HG03520 (cell line): ENCODE measurements at regions not wholly inside any gene's neighbourhood (a gene's known extent, or its start where the extent isn't known, plus 50 kb on each side); places are given as distances from the start of the nearest gene placed in this dataset.
A peak's percentile ranks its signal among the peaks of the same experiment; 100 is the strongest.
"Not testable (repeated sequence)": the region's sequence is repeated elsewhere in the genome, so short reads cannot be mapped to it uniquely, and the experiment has no call there.

Experiments used
- ATAC-seq: cut with Tn5 transposase; IDR thresholded peaks from one replicate; pipeline ENCODE4 v1.9.1; 2021; ENCODE audit warnings: mild to moderate bottlenecking, moderate library complexity; ENCODE audit not compliant: unreplicated experiment

GRCh38 chr14:39734306-39734705 lies 302.1 kb upstream of the FBXO33 start:
- no peak for ATAC-seq

GRCh38 chr14:39733741-39734140 lies 301.5 kb upstream of the FBXO33 start:
- peak; percentile 61 for ATAC-seq

- ATAC-seq: no peak
These were observed 299.7 kb upstream of the FBXO33 start for GRCh38 chr14:39731912-39732311.

GRCh38 chr14:39726563-39726962 lies 294.3 kb upstream of the FBXO33 start:
- no peak for ATAC-seq

- peak; percentile 64 for ATAC-seq
These were observed 290.5 kb upstream of the FBXO33 start for GRCh38 chr14:39722547-39723273.

- ATAC-seq: no peak
These were observed 284.8 kb upstream of the FBXO33 start for GRCh38 chr14:39716987-39717570.

- no peak for ATAC-seq
These were observed 280.2 kb upstream of the FBXO33 start for GRCh38 chr14:39712293-39712999.

- ATAC-seq: no peak
These were observed 272.4 kb upstream of the FBXO33 start for GRCh38 chr14:39704594-39704993.

- no peak for ATAC-seq
These were observed 262.1 kb upstream of the FBXO33 start for GRCh38 chr14:39694341-39694740.

GRCh38 chr14:39683691-39684260 lies 251.5 kb upstream of the FBXO33 start:
- no peak for ATAC-seq

- ATAC-seq: no peak
These were observed 250.3 kb upstream of the FBXO33 start for GRCh38 chr14:39682582-39682981.

- ATAC-seq: no peak
These were observed 249.7 kb upstream of the FBXO33 start for GRCh38 chr14:39681782-39682399.

GRCh38 chr14:39680777-39681176 lies 248.5 kb upstream of the FBXO33 start:
- ATAC-seq: peak; percentile 85

- no peak for ATAC-seq
These were observed 241.5 kb upstream of the FBXO33 start for GRCh38 chr14:39673734-39674133.

GRCh38 chr14:39673270-39673711 lies 241.1 kb upstream of the FBXO33 start:
- no peak for ATAC-seq

GRCh38 chr14:39668449-39668848 lies 236.2 kb upstream of the FBXO33 start:
- no peak for ATAC-seq

- no peak for ATAC-seq
These were observed 234.2 kb upstream of the FBXO33 start for GRCh38 chr14:39666386-39666785.

GRCh38 chr14:39665075-39665475 lies 232.8 kb upstream of the FBXO33 start:
- ATAC-seq: peak; percentile 58

GRCh38 chr14:39664646-39665045 lies 232.4 kb upstream of the FBXO33 start:
- peak; percentile 17 for ATAC-seq

- ATAC-seq: no peak
These were observed 209.0 kb upstream of the FBXO33 start for GRCh38 chr14:39641224-39641623.

- not testable (repeated sequence) for ATAC-seq
These were observed 206.8 kb upstream of the FBXO33 start for GRCh38 chr14:39639009-39639408.
